GM18502 (cell line): ENCODE measurements at regions not wholly inside any gene's neighbourhood (a gene's known extent, or its start where the extent isn't known, plus 50 kb on each side); places are given as distances from the start of the nearest gene placed in this dataset.
A peak's percentile ranks its signal among the peaks of the same experiment; 100 is the strongest.
"Not testable (repeated sequence)": the region's sequence is repeated elsewhere in the genome, so short reads cannot be mapped to it uniquely, and the experiment has no call there.

ENCODE experiments used
- ATAC-seq: cut with Tn5 transposase; IDR thresholded peaks from one replicate; pipeline ENCODE4 v1.9.1; 2021; ENCODE audit warnings: mild to moderate bottlenecking; ENCODE audit not compliant: unreplicated experiment, poor library complexity

GRCh38 chr6:44002593-44003344, 124.5 kb downstream of the MRPL14 start:
- no peak for ATAC-seq

GRCh38 chr6:44002067-44002592, 125.1 kb downstream of the MRPL14 start:
- ATAC-seq = no peak

- peak; percentile 37 for ATAC-seq
Observed at GRCh38 chr6:44001318-44002066, 125.8 kb downstream of the MRPL14 start.

GRCh38 chr6:44000164-44000842, 126.9 kb downstream of the MRPL14 start:
- ATAC-seq = peak; percentile 64

GRCh38 chr6:43999628-44000027, 127.6 kb downstream of the MRPL14 start:
- no peak for ATAC-seq

- not testable (repeated sequence) for ATAC-seq
Observed at GRCh38 chr6:43998592-43999243, 128.5 kb downstream of the MRPL14 start.

GRCh38 chr6:43997990-43998585, 129.2 kb downstream of the MRPL14 start:
- not testable (repeated sequence) for ATAC-seq

GRCh38 chr6:43997345-43997677, 129.9 kb downstream of the MRPL14 start:
- no peak for ATAC-seq

GRCh38 chr6:43996618-43997344, 130.5 kb downstream of the MRPL14 start:
- ATAC-seq = no peak

GRCh38 chr6:43995137-43995536, 132.1 kb downstream of the MRPL14 start:
- ATAC-seq = no peak

GRCh38 chr6:43993881-43994523, 133.2 kb downstream of the MRPL14 start:
- no peak for ATAC-seq

GRCh38 chr6:43992783-43993644, 134.2 kb downstream of the MRPL14 start:
- ATAC-seq = no peak

- ATAC-seq = no peak
Observed at GRCh38 chr6:43992126-43992663, 135.1 kb downstream of the MRPL14 start.

GRCh38 chr6:43990627-43991619, 136.3 kb downstream of the MRPL14 start:
- ATAC-seq = no peak

- no peak for ATAC-seq
Observed at GRCh38 chr6:43990275-43990626, 137.0 kb downstream of the MRPL14 start.

GRCh38 chr6:43989581-43990146, 137.6 kb downstream of the MRPL14 start:
- no peak for ATAC-seq
